ENCODE measurements at regions not wholly inside any gene's neighbourhood (a gene's known extent, or its start where the extent isn't known, plus 50 kb on each side); places are given as distances from the start of the nearest gene placed in this dataset.

DNA sequence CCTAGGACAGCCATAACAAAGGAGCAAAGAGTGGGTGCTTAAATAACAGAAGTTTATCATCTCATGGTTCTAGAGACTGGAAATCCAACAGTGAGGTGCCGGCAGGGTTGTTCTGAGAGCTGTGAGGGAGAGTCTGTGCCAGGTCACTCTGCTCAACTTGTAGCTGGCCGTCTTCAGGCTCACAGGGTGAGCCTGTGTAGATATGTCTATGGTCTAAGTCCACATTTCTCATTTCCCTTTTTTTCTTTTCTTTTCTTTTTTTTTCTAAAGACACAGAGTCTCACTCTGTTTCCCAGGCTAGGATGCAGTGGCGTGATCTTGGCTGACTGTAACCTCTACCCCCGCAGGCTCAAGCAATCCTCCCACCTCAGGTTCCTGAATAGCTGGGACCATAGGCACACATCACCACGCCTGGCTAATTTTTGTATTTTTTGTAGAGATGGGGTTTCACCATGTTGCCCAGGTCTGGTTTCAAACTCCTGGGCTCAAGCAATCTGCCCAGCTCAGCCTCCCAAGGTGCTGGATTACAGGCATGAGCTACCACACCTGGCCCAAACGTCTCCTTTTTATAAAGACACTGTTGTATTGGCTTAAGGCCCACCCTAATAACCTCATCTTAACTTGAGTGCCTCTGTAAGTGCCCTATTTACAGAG is 142.2 kb downstream of the SP3 start:
- TF ChIP-seq, protein P1, sequence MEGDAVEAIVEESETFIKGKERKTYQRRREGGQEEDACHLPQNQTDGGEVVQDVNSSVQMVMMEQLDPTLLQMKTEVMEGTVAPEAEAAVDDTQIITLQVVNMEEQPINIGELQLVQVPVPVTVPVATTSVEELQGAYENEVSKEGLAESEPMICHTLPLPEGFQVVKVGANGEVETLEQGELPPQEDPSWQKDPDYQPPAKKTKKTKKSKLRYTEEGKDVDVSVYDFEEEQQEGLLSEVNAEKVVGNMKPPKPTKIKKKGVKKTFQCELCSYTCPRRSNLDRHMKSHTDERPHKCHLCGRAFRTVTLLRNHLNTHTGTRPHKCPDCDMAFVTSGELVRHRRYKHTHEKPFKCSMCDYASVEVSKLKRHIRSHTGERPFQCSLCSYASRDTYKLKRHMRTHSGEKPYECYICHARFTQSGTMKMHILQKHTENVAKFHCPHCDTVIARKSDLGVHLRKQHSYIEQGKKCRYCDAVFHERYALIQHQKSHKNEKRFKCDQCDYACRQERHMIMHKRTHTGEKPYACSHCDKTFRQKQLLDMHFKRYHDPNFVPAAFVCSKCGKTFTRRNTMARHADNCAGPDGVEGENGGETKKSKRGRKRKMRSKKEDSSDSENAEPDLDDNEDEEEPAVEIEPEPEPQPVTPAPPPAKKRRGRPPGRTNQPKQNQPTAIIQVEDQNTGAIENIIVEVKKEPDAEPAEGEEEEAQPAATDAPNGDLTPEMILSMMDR (conservative IDR thresholded peaks at IDR 0.05; ENCODE audit: low read depth, low read length) = no peak
- TF ChIP-seq EZH2 (IDR thresholded peaks at IDR 0.05; ENCODE audit: borderline replicate concordance, low read depth, low read length, poor library complexity, severe bottlenecking) = no peak

All from A673 (cell line).